HG02981 (cell line): ENCODE measurements at regions not wholly inside any gene's neighbourhood (a gene's known extent, or its start where the extent isn't known, plus 50 kb on each side); places are given as distances from the start of the nearest gene placed in this dataset.

Experiments used
- ATAC-seq: cut with Tn5 transposase; IDR thresholded peaks from one replicate; pipeline ENCODE4 v1.9.1; 2021; ENCODE audit warnings: mild to moderate bottlenecking, moderate library complexity; ENCODE audit not compliant: unreplicated experiment

DNA sequence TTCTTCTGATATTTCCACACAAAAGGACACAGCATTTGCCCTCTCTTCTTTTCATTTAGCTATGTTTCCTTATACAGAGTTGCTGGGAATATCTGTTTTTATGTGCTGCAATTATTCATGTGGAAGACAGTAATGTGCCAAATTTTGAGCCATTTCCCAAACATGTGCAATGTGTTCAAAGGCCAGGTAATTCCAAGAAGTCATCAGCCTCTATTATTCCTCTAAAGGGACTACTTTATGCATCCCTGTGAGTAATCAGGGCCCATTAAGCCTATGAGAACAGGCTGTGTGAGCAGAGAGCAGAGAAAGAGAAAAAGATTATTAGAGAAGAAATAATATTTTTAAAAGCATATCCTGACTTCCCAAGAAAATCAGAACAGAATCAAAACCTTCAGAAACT is 107.6 kb upstream of the OSR1 start:
- no peak for ATAC-seq

DNA sequence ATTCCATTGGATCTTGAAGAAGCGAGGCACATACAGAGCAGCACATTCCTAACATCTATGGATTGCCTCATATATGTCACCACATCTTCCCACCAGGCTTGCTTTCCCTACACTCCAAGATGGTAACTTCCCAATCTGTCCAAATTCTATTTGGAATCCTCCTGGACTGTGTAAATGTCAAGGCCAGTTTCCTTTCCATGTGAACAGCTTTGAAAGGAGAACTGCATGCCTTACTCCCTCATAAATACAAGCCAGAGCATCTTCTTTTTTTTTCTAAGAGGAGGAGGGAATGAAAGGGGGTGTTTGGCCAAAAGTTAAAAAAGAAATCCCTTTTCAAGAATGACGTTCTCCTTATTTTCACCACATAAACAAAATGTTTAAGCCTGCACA is 103.8 kb upstream of the OSR1 start:
- no peak for ATAC-seq

DNA sequence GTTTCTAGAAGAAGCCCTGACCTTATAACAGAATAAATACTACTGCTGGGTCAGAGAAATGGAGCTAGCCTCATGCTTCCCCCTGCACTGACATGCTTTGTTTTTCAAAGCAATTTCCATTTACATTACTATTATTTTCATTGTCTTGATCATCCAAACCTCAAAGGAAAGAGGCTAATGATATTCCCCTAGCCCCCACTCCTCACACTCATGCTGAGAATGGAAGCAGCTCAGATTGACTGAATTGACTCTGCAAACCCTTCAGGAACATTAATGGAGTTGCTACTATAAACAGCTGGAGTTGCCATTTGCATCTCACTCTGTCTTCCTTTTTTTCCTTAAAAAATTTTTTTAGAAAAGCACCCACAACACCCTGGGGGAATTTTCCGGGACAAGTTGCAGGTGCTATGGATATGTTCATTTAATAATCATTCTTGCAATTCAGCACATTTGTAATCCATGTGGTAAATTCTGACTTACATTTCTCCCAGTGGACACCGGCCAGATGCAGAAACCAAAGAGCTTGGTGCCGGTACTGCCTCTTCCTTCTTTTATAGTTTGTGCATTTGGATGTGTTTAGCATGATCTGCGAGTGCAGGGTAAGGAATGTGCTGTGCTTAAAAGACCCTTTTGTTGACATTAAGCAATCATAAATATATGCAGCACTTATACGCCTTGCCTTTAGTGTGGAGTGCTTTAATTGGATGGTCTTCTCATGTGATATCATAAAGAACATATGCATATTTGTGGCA is 103.3 kb upstream of the OSR1 start:
- ATAC-seq = no peak

DNA sequence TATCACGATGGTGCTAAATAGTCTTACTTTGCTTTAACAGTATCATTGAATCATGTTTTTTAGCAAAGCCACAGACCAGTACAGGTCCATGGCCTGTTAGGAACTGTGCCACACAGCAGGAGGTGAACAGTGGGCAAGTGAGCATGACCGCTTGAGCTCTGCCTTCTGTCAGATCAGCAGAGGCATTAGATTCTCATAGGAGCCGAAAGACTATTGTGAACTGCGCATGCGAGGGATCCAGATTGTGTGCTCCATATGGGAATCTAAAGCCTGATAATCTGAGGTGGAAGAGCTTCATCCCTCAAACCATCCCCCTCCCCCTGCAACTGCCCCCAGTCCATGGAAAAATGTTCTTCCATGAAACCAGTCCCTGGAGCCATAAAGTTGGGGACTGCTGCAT is 102.3 kb upstream of the OSR1 start:
- no peak for ATAC-seq

DNA sequence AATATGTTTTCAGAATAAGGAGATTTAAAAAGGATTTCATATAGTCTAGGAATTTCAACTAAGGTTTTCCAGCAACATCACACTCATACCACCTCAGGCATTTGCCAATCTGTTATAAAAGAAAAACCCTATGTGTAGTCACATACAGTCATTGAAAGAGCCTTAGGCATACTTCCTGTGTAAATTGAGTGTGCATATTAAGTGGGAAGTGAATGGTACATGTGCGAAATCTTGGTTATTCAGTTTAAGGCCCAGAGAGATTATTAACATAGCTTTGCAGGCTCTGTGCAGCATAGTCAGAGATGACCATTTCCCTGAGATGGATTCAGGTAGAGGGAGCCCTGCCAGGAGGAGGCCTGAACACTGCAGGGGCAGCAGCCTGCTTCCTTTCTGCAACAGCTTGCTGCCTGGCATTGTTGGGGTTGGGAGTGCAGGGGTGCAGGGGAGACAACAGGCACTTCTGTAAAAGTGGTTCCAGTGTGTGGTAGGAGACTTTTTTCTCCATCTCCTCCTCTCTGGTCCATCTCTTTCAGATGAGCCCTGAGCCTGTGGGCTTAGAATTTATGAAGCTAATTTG is 100.1 kb upstream of the OSR1 start:
- ATAC-seq = no peak

DNA sequence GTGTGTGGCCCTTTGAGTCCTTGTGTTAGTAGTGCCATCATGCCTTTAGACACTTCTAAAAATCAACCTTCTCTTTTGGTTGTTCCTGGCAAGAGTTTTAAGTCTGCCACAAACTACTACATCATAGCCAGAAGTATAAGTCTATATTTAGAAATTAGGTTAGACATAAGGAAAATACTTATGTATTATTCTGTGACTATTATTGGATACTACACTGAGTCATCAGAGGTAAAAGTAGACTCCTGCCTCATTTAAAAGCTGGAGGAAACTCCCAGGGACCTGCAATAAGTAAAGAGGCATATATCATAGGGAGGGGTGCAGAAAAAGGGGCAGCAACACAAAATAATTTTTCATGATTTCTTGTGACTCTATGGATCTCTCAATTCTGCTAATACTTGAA is 99.4 kb upstream of the OSR1 start:
- no peak for ATAC-seq

DNA sequence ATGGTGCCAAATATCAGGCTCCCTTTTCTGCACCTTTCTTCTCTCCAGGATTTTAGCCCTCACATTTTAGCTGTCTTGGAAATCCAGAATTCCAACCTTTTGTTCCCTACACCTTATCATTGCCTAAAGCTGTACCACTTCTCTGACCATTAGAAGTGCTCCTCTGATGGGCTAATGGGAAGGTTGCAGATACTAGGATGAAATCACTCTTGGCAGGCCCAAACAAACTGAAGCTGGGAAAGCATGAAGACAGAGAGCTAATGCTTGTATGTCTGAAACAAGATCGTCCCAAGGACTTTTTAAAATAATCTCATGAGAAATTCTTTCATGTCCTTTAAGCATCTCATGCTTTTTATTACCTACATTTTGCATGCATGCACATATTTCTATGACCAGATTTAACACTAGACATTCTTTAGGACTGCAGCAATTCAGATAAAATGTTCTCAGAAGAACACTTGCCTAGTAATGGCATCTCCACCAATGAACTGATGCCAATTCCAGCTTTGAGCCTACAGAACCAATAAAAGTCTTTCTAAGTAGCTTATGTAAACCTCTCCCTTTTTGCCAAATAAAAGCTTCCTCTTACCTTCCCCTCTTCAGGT is 98.4 kb upstream of the OSR1 start:
- ATAC-seq = no peak

DNA sequence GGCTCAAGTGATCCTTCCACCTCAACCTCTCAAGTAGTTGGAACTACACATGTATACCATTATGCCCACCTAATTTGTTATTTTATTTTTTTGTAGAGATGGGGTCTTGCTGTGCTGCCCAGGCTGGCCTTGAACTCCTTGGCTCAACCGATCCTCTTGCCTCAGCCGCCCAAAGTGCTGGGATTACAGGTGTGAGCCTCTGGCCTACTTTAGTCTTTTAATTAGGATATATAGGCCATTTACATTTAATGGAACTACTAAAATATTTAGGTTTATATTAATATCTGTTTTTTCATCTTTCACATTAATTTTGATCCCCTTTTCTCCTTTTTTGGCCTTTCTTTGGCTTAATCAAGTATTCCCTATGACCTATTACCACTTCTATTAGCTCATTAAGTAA is 95.7 kb upstream of the OSR1 start:
- no peak for ATAC-seq

DNA sequence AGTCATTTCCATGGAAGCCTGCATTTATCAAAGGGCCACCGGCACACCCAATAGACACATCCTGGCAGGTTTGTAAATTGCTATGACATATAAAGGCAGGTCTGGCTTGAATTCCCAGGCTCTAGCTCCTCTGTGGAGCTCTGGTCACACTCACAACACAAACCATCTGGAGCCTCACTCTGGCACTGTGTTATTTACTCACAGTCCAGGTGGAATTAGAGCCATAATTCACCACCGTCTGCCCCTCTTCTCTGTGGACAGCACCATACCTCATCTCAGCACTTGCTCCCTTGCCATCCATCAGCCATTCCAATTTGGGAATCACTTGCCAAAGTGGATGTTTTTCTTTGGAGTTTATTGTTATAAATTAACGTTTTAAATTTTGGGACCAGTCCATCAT is 84.3 kb upstream of the OSR1 start:
- no peak for ATAC-seq

DNA sequence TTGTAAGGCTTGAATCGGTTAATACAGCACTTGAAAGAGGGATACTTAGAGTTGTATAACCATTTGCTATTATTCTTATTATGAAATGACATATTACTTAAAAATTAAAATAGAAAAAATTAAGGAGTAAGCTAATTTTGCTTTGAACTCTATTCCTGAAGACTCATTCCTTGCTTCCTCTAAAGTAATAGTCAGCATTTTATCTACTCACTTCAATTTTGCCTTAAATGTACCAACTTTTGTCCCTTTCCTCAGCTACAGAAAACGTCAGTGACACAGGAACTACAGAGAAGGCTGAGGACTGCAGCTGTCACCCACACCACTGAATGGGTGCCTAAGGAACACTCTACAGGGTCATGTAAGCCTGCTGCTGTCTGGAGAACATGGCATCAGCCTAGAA is 80.7 kb upstream of the OSR1 start:
- ATAC-seq = no peak

DNA sequence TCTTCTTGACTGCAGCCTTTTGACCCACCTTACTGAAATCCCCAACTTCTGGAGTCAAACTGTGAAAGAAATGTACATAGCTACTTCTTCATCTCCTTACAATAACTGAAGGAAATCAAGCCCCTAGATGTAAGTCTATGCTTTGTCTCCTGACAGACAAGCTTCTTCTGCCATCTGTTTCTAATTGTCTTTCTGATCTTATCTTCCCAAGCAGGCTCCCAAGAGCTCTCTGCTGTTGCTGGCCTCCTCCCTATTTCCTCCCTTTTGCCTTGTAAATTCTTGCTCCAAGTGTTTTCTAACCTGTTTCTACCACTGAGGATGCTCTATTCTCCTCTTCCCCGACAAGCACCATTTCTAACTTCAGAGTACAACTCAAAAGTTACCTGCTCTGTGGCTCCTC is 77.4 kb upstream of the OSR1 start:
- ATAC-seq = no peak

DNA sequence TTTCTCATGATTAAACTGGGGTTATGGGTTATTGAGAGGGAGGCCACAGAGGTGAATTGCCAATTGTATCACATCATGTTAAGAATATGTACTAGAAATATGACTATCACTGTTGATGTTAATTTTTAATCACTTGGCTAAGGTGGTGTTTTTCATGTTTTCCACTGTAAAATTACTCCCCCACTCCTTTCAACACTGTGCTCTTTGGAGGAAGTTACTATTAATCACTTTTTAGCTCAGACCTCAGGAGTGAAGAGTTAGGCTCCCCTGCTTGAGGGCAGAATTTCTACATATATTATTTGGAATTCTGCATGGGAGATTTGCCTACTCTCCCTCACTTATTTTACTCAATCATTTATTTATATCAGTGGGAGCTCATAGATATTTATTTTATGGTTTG is 76.0 kb upstream of the OSR1 start:
- no peak for ATAC-seq

DNA sequence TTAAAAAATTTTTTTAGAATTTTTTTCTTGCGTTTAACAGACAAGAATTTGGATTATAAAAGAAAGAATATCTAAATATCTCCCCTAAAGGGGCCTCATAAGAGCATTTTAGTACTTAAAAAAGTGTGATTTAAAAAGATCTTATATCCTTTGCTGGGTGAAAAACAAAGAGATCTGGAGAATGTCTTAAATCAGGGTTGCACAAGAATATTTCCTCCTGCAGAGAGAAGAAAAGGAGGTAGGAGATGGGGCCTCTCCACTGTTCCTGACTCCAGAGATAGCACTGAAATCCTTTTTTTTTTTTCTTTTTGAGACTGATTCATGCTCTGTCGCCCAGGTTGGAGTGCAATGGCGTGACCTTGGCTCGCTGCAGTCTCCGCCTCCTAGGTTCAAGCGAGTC is 68.5 kb upstream of the OSR1 start:
- ATAC-seq = no peak

DNA sequence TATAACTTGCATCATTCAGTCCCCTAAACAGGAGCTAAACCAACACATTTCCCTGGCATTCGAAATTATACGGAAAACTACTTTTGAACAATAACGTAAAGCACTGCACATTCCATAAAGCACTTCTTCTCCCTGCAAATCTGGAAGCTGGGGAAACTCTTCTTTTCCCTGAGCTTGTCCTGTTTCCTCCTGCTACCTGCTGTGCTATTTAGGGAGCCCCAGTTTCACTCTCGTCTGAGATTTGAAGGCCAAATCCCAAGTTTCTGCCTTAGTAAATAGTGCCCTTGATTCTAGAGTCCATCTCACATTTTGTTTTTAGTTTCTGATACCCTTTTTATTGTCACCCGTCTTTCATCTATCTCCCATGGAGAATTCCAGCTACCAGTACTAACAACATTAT is 67.7 kb upstream of the OSR1 start:
- no peak for ATAC-seq

DNA sequence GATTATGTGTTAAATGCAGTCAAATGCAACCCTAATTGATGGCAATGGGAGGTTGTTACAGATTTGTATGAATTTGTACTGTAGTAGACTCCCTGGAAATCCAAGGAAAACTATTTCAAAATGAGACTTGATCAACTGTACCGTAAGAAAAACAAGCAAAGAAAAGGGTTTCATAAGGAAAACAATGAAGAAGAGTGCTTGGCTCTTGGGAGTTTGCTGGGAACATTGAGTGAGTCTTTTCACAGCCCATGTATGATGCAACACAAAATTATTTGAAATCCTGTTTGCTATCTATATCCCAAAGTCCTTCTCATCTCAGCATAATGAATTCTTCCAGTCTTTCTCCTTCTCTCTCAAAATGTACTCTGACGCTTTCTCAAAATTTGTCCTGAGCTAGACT is 67.0 kb upstream of the OSR1 start:
- ATAC-seq = no peak

DNA sequence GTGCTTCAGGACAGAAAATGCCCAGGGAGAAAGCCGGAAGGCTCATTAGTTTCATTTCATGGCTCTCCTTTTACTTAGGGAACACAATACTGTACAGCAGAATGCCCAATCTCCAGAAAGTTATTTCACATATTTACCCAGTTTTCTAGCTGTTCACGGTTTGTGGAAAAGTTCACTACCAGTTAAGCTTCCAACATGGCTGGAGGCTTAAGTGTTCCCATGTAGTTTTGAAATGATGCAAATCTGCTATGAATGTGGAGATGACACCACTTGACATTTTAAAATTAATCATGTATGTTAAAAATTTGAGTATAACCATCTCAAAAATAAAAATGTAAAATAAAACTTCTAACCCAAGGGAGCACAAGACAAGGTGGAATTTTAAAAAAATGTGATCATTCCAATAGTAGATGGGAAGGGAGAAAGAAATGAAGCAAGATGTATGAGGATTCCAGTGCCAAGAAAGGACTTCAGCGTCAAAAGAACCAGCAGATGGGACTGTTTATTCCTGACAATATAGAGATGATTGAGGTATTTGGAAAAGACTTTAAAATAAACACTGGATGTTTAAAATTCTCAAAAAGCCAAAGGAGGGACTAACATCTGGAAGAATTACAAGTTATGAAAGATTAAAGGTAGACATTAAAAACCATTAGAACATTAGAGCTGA is 60.9 kb upstream of the OSR1 start:
- ATAC-seq = no peak

DNA sequence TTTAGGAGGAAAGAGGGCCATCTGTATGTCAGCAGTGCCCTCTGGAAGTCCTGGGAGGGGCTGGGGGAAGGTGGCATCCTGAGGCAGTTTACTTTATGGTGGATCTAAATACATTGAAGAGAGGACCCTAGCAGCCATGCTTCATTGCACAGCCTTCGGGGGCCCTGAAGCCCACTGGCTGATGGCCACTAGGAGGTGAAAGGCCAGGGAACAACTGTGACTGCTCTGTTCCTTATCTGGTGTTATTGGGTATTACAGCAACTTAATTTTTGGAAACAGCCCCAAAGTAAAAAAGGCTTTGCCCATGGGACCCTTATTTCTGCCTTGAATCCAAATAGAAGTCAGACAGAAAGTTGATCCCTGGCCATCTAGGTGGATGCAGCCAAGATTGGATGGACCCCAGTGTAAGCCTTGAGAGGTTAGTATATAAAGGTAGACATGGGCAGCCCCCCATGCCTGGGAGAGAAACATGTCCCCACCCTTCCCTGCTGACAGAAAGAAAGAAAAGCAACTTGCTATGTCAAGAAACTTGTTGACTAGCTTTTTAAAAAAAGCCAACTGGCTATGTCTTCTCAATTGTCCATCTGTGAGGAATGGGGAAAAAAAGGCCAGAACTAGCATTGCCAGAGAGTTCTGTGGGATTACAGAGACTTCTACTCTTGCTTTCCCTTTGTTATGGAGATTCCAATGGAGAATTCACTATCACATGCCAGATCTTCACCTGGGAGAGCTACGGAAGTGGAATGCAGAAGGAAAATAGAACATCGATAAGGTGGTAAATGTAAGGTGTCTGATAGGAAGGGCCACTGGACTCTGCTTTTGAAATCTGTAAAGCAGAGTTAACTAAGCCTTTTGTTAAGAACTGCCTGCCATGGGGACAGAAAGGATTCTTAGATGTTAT is 58.6 kb upstream of the OSR1 start:
- no peak for ATAC-seq

DNA sequence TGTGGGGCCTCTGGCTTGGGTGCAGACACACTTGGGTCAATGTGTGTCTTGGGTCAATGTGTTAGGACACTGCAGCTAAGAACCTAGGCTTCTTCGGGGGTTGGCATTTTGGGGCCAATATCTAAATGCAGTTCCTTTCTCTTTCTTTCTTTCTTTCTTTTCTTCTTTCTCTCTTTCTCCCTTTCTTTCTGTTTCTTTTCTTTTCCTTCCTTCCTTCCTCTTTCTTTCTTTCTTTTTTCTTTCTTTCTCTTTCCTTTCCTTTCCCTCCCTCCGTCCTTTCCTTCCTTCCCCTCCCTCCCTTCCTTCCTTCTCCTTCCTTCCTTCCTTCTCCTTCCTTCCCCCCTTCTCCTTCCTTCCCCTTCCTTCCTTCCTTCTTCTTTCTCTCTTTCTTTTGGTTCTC is 57.7 kb upstream of the OSR1 start:
- no peak for ATAC-seq

DNA sequence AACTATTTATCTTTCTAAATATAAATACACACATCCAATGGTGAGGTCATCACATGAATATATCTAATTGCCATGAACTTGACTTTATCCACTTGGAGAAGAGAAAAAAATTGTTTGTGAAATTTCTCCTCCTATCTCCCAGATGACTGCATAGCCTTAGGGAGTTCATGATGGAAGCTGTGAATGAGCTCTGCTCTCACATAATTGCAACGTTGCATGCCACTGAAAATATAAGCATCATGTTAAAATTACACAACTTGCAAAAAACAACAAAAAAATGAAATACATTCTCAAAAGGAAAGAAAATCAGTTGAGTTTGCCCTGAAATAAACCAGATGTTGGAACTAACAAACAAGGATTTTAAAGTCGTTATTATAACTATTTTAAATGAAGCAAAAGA is 50.6 kb upstream of the OSR1 start:
- ATAC-seq = no peak

DNA sequence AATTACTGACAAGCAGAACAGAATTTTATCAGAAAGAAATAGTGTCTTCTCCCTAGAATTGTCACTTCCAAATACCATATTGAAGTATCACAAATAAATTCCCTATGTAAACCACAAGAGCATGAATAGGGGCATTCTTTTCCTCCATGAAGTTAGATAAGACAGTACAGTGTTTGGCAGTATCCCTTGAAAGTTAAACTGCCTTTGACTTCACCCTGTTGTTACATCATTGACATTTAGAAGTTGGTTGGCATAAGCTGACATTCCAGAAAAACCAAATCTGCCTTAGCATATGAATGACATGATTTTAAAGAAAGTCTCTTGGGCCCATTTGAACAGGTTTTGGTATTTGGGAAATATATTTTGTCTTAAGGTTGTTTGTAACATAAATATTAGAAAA is 50.2 kb upstream of the OSR1 start:
- no peak for ATAC-seq
